GM23338 (cell line): ENCODE measurements at regions not wholly inside any gene's neighbourhood (a gene's known extent, or its start where the extent isn't known, plus 50 kb on each side); places are given as distances from the start of the nearest gene placed in this dataset.

Experiments
- ATAC-seq: fragments of 200-7000 bp; cut with Tn5 transposase; 3 replicates; pipeline ENCODE4 v1.9.1; 2020
- DNase-seq: peaks from one replicate; pipeline ENCODE4 v3.0.0-alpha.2; 2015; ENCODE audit warnings: low spot score
- H2AFZ ChIP-seq: fragments of 200-600 bp; sonication (generic); 2 replicates; pipeline ENCODE4 v1.8.0; 2016; ENCODE audit warnings: antibody characterized with exemption, mild to moderate bottlenecking, moderate library complexity
- H3F3A ChIP-seq: fragments of 200-600 bp; sonication (generic); replicated peaks from 2 replicates; pipeline ENCODE4 v1.8.0; 2017; ENCODE audit warnings: antibody characterized with exemption, mixed run types, low read depth
- H3K27ac ChIP-seq: fragments of 200-600 bp; sonication (generic); 2 replicates; pipeline ENCODE4 v1.6.1; 2016; ENCODE audit warnings: low read depth
- H3K27me3 ChIP-seq: fragments of 200-600 bp; sonication (generic); 2 replicates; pipeline ENCODE4 v1.8.0; 2016; ENCODE audit warnings: mild to moderate bottlenecking, mixed run types, moderate library complexity; ENCODE audit not compliant: insufficient read depth
- H3K36me3 ChIP-seq: fragments of 200-600 bp; sonication (generic); 2 replicates; pipeline ENCODE4 v1.8.0; 2016; ENCODE audit warnings: mild to moderate bottlenecking; ENCODE audit not compliant: insufficient read depth
- H3K4me1 ChIP-seq: fragments of 200-600 bp; sonication (generic); 2 replicates; pipeline ENCODE4 v1.8.0; 2016; ENCODE audit warnings: mild to moderate bottlenecking, moderate library complexity; ENCODE audit not compliant: insufficient read depth
- H3K4me2 ChIP-seq: fragments of 200-600 bp; sonication (generic); 2 replicates; pipeline ENCODE4 v1.7.1; 2017; ENCODE audit warnings: mixed run types
- H3K4me3 ChIP-seq: fragments of 200-600 bp; sonication (generic); 2 replicates; pipeline ENCODE4 v1.6.1; 2016; ENCODE audit warnings: mixed run types
- H3K79me2 ChIP-seq: fragments of 200-600 bp; sonication (generic); replicated peaks from 2 replicates; pipeline ENCODE4 v1.8.0; 2017; ENCODE audit warnings: mild to moderate bottlenecking; ENCODE audit not compliant: insufficient read depth
- H3K9me2 ChIP-seq: fragments of 200-600 bp; sonication (generic); 2 replicates; pipeline ENCODE4 v1.8.0; 2017; ENCODE audit not compliant: insufficient read depth
- H4K20me1 ChIP-seq: fragments of 200-600 bp; sonication (generic); replicated peaks from 2 replicates; pipeline ENCODE4 v1.8.0; 2017; ENCODE audit warnings: mild to moderate bottlenecking; ENCODE audit not compliant: insufficient read depth
- H3K27ac Mint-ChIP-seq: 2 replicates; pipeline ENCODE4 v1.8.0; 2020; ENCODE audit warnings: inconsistent platforms, mild to moderate bottlenecking, moderate library complexity, mixed read lengths
- H3K27me3 Mint-ChIP-seq: 3 replicates; pipeline ENCODE4 v1.8.0; 2022; ENCODE audit warnings: low read depth, mild to moderate bottlenecking, moderate library complexity, mixed read lengths, inconsistent platforms; ENCODE audit not compliant: insufficient read depth, poor library complexity
- H3K36me3 Mint-ChIP-seq: 3 replicates; pipeline ENCODE4 v1.8.0; 2021; ENCODE audit warnings: low read depth, mild to moderate bottlenecking, inconsistent platforms, moderate library complexity, mixed read lengths
- H3K4me1 Mint-ChIP-seq: 3 replicates; pipeline ENCODE4 v1.8.0; 2020; ENCODE audit warnings: mild to moderate bottlenecking, inconsistent platforms, mixed read lengths
- H3K4me3 Mint-ChIP-seq: 3 replicates; pipeline ENCODE4 v1.8.0; 2021; ENCODE audit warnings: moderate library complexity, mild to moderate bottlenecking, inconsistent platforms, mixed read lengths
- H3K9me3 Mint-ChIP-seq: 3 replicates; pipeline ENCODE4 v1.8.0; 2020; ENCODE audit warnings: moderate library complexity, mild to moderate bottlenecking, inconsistent platforms, mixed read lengths
- CREB1 ChIP-seq: fragments of 250-450 bp; sonication (Bioruptor Pico); IDR thresholded peaks from 2 replicates; pipeline ENCODE4 v1.5.0; 2020; ENCODE audit warnings: low read depth, mild to moderate bottlenecking, moderate library complexity
- EZH2 ChIP-seq: fragments of 200-600 bp; sonication (generic); IDR thresholded peaks from one replicate; pipeline ENCODE4 v1.8.0; 2017; ENCODE audit warnings: antibody characterized with exemption, mild to moderate bottlenecking, low read depth; ENCODE audit not compliant: unreplicated experiment
- EZH2phosphoT487 ChIP-seq: fragments of 200-600 bp; sonication (generic); IDR thresholded peaks from one replicate; pipeline ENCODE4 v1.8.1; 2018; ENCODE audit warnings: antibody characterized with exemption; ENCODE audit not compliant: unreplicated experiment
- JUNB ChIP-seq: IDR thresholded peaks from one replicate; pipeline ENCODE4 v1.6.1; 2016; ENCODE audit warnings: antibody characterized with exemption; ENCODE audit not compliant: unreplicated experiment
- NANOG ChIP-seq: IDR thresholded peaks from 2 replicates; pipeline ENCODE4 v1.6.1; 2016; ENCODE audit warnings: antibody characterized with exemption, borderline replicate concordance
- POLR2AphosphoS5 ChIP-seq: IDR thresholded peaks from 2 replicates; pipeline ENCODE4 v1.6.1; 2016; ENCODE audit warnings: antibody characterized with exemption, low read depth
- STAT1 ChIP-seq: IDR thresholded peaks from one replicate; pipeline ENCODE4 v1.6.1; 2016; ENCODE audit warnings: antibody characterized with exemption; ENCODE audit not compliant: unreplicated experiment
- ZNF114 ChIP-seq: fragments of 250-450 bp; sonication (Bioruptor Pico); IDR thresholded peaks from 2 replicates; pipeline ENCODE4 v1.5.0; 2020; ENCODE audit warnings: mild to moderate bottlenecking, moderate library complexity
- ZNF331 ChIP-seq: fragments of 250-450 bp; sonication (Bioruptor Pico); IDR thresholded peaks from 2 replicates; pipeline ENCODE4 v1.5.0; 2020; ENCODE audit warnings: low read depth, mild to moderate bottlenecking, moderate library complexity
- TF ChIP-seq, protein P1 (sequence below): fragments of 250-450 bp; sonication (Bioruptor Pico); IDR thresholded peaks from 2 replicates; pipeline ENCODE4 v1.5.0; 2020; ENCODE audit warnings: mild to moderate bottlenecking, moderate library complexity
- TF ChIP-seq, protein P2 (sequence below): IDR thresholded peaks from one replicate; pipeline ENCODE4 v1.6.1; 2018; ENCODE audit warnings: antibody characterized with exemption; ENCODE audit not compliant: unreplicated experiment
- TF ChIP-seq, protein P3 (sequence below), 2 experiments: fragments of 200-600 bp in 1 of 2; sonication (generic) in 1 of 2; conservative IDR thresholded peaks; 2 replicates each; pipeline versions ENCODE4 v1.5.1 to v1.6.1; 2016 to 2017; ENCODE audit warnings: antibody characterized with exemption in 2 of 2, low read depth in 2 of 2, mild to moderate bottlenecking in 2 of 2, moderate library complexity in 1 of 2

DNA sequence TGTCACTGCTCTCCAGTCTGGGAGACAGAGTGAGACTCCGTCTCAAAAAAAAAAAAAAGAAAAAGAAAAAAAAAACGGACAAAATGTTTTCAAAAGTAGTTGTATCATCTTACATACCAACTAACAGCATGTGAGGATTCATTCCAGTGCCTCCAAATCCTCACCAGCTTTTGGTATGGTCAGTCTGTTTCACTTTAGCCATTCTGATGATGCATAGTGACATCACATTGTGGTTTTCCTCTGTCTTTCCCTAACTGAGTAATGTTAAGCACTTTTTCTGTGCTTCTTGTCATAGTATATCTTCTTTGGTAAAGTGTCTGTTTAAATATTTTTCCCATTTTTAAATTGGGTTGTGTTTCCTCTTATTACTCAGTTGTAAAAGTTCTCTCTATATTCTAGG lies 251.4 kb upstream of the CTBP2 start (continued):
- TF ChIP-seq, protein P1, sequence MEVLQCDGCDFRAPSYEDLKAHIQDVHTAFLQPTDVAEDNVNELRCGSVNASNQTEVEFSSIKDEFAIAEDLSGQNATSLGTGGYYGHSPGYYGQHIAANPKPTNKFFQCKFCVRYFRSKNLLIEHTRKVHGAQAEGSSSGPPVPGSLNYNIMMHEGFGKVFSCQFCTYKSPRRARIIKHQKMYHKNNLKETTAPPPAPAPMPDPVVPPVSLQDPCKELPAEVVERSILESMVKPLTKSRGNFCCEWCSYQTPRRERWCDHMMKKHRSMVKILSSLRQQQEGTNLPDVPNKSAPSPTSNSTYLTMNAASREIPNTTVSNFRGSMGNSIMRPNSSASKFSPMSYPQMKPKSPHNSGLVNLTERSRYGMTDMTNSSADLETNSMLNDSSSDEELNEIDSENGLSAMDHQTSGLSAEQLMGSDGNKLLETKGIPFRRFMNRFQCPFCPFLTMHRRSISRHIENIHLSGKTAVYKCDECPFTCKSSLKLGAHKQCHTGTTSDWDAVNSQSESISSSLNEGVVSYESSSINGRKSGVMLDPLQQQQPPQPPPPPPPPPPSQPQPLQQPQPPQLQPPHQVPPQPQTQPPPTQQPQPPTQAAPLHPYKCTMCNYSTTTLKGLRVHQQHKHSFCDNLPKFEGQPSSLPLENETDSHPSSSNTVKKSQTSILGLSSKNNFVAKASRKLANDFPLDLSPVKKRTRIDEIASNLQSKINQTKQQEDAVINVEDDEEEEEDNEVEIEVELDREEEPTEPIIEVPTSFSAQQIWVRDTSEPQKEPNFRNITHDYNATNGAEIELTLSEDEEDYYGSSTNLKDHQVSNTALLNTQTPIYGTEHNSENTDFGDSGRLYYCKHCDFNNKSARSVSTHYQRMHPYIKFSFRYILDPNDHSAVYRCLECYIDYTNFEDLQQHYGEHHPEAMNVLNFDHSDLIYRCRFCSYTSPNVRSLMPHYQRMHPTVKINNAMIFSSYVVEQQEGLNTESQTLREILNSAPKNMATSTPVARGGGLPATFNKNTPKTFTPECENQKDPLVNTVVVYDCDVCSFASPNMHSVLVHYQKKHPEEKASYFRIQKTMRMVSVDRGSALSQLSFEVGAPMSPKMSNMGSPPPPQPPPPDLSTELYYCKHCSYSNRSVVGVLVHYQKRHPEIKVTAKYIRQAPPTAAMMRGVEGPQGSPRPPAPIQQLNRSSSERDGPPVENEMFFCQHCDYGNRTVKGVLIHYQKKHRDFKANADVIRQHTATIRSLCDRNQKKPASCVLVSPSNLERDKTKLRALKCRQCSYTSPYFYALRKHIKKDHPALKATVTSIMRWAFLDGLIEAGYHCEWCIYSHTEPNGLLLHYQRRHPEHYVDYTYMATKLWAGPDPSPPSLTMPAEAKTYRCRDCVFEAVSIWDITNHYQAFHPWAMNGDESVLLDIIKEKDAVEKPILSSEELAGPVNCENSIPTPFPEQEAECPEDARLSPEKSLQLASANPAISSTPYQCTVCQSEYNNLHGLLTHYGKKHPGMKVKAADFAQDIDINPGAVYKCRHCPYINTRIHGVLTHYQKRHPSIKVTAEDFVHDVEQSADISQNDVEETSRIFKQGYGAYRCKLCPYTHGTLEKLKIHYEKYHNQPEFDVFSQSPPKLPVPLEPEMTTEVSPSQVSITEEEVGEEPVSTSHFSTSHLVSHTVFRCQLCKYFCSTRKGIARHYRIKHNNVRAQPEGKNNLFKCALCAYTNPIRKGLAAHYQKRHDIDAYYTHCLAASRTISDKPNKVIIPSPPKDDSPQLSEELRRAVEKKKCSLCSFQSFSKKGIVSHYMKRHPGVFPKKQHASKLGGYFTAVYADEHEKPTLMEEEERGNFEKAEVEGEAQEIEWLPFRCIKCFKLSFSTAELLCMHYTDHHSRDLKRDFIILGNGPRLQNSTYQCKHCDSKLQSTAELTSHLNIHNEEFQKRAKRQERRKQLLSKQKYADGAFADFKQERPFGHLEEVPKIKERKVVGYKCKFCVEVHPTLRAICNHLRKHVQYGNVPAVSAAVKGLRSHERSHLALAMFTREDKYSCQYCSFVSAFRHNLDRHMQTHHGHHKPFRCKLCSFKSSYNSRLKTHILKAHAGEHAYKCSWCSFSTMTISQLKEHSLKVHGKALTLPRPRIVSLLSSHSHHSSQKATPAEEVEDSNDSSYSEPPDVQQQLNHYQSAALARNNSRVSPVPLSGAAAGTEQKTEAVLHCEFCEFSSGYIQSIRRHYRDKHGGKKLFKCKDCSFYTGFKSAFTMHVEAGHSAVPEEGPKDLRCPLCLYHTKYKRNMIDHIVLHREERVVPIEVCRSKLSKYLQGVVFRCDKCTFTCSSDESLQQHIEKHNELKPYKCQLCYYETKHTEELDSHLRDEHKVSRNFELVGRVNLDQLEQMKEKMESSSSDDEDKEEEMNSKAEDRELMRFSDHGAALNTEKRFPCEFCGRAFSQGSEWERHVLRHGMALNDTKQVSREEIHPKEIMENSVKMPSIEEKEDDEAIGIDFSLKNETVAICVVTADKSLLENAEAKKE (CRISPR knock-in tag): no peak
- TF ChIP-seq STAT1 (no peak), JUNB (no peak), ZNF114 (CRISPR knock-in tag) (no peak), NANOG (no peak)
- TF ChIP-seq, protein P2, sequence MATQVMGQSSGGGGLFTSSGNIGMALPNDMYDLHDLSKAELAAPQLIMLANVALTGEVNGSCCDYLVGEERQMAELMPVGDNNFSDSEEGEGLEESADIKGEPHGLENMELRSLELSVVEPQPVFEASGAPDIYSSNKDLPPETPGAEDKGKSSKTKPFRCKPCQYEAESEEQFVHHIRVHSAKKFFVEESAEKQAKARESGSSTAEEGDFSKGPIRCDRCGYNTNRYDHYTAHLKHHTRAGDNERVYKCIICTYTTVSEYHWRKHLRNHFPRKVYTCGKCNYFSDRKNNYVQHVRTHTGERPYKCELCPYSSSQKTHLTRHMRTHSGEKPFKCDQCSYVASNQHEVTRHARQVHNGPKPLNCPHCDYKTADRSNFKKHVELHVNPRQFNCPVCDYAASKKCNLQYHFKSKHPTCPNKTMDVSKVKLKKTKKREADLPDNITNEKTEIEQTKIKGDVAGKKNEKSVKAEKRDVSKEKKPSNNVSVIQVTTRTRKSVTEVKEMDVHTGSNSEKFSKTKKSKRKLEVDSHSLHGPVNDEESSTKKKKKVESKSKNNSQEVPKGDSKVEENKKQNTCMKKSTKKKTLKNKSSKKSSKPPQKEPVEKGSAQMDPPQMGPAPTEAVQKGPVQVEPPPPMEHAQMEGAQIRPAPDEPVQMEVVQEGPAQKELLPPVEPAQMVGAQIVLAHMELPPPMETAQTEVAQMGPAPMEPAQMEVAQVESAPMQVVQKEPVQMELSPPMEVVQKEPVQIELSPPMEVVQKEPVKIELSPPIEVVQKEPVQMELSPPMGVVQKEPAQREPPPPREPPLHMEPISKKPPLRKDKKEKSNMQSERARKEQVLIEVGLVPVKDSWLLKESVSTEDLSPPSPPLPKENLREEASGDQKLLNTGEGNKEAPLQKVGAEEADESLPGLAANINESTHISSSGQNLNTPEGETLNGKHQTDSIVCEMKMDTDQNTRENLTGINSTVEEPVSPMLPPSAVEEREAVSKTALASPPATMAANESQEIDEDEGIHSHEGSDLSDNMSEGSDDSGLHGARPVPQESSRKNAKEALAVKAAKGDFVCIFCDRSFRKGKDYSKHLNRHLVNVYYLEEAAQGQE: no peak

DNA sequence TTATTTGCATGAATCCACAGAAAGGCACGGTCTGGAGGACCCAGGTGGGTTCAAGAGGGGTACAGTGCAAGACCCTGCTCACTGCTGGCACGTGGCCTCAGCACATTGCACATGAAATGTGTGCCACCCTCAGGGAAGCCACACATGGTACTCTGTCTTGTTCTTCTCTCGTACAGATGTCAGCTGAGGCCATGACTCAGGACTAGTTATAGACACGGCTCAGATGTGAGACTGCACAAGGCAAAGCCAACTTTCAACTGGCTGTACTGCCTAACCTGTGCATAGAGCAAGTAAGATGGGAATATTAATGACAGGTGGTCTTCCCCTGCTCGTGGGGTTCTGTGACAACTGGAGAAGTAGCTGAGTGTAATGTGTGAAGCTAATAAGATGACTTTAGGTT lies 249.4 kb upstream of the CTBP2 start:
- Histone ChIP-seq H3K4me2 (no peak overlapping the region), H3K36me3 (no peaks in the 10 kb centered on the region), H2AFZ (no peak overlapping the region), H3K4me1 (no peaks in the 10 kb centered on the region), H3K27me3 (no peaks in the 10 kb centered on the region), H3K27ac (no peak overlapping the region), H3K9me2 (peaks cover 11% of the 10 kb centered on the region), H3K79me2 (no peaks in the 10 kb centered on the region), H3K4me3 (no peak overlapping the region), H3F3A (no peaks in the 10 kb centered on the region), H4K20me1 (no peaks in the 10 kb centered on the region)
- peaks cover 10% of the 10 kb centered on the region; the same call in 2 of the 3 replicates for H3K9me3 Mint-ChIP-seq
- no peak overlapping the region for H3K4me3 Mint-ChIP-seq
- peaks cover 8% of the 10 kb centered on the region; the same call in 1 of the 3 replicates for H3K36me3 Mint-ChIP-seq
- ATAC-seq (no peak), DNase-seq (no peak)
- H3K27ac Mint-ChIP-seq: no peak overlapping the region
- H3K4me1 Mint-ChIP-seq: peaks cover 7% of the 10 kb centered on the region
- H3K27me3 Mint-ChIP-seq: peaks cover 5% of the 10 kb centered on the region
- no peak for TF ChIP-seq POLR2AphosphoS5
- no peak for TF ChIP-seq ZNF331 (CRISPR knock-in tag)
- TF ChIP-seq CREB1: no peak
- TF ChIP-seq EZH2phosphoT487: no peak
- TF ChIP-seq EZH2: no peak
- TF ChIP-seq, protein P3, sequence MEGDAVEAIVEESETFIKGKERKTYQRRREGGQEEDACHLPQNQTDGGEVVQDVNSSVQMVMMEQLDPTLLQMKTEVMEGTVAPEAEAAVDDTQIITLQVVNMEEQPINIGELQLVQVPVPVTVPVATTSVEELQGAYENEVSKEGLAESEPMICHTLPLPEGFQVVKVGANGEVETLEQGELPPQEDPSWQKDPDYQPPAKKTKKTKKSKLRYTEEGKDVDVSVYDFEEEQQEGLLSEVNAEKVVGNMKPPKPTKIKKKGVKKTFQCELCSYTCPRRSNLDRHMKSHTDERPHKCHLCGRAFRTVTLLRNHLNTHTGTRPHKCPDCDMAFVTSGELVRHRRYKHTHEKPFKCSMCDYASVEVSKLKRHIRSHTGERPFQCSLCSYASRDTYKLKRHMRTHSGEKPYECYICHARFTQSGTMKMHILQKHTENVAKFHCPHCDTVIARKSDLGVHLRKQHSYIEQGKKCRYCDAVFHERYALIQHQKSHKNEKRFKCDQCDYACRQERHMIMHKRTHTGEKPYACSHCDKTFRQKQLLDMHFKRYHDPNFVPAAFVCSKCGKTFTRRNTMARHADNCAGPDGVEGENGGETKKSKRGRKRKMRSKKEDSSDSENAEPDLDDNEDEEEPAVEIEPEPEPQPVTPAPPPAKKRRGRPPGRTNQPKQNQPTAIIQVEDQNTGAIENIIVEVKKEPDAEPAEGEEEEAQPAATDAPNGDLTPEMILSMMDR (conservative IDR thresholded peaks at IDR 0.05; ENCODE audit: low read depth in 2 of 2): no peak
